Ovary (tissue), 3 donors: ENCODE measurements at regions not wholly inside any gene's neighbourhood (a gene's known extent, or its start where the extent isn't known, plus 50 kb on each side); places are given as distances from the start of the nearest gene placed in this dataset.

Experiments
- CTCF ChIP-seq, 3 donors: fragments of 450-650 bp in 2 of 3; fragments of 200-600 bp in 1 of 3; IDR thresholded peaks; one replicate each; pipeline versions ENCODE4 v1.5.1 to v1.8.0; 2016 to 2022; ENCODE audit warnings: antibody characterized with exemption in 3 of 3, mild to moderate bottlenecking in 1 of 3
- POLR2A ChIP-seq: fragments of 450-650 bp; IDR thresholded peaks from one replicate; pipeline ENCODE4 v1.6.1; 2017; ENCODE audit warnings: antibody characterized with exemption, mild to moderate bottlenecking, moderate library complexity
- donor health status: DM: no; HTN: no; CAD: no.

- TF ChIP-seq POLR2A (no peak), CTCF (IDR thresholded peaks at IDR 0.05) (no peak)
These were observed 110.3 kb downstream of the CMPK2 start for GRCh38 chr2:6755456-6755855.
